H1 (cell line): ENCODE measurements at regions not wholly inside any gene's neighbourhood (a gene's known extent, or its start where the extent isn't known, plus 50 kb on each side); places are given as distances from the start of the nearest gene placed in this dataset.

Experiments
- CTCF ChIA-PET: fragments of 300-600 bp; sonication (Branson Sonifier 250); formaldehyde crosslinking; loops from one replicate; lab custom pipeline; 2021; ENCODE audit not compliant: partially characterized antibody; lab: Charles Lee
- POLR2A ChIA-PET: fragments of 300-600 bp; sonication (Branson Sonifier 250); formaldehyde crosslinking; loops from one replicate; lab custom pipeline; 2021; ENCODE audit warnings: inconsistent platforms; ENCODE audit not compliant: partially characterized antibody; lab: Charles Lee
- DNase-seq, 2 experiments: peaks; one replicate each; pipeline versions ENCODE4 v3.0.0 to v3.0.0-alpha.2; 2010 to 2022; ENCODE audit warnings: low spot score in 2 of 2, low read depth in 1 of 2, mixed read lengths in 1 of 2
- FAIRE-seq: peaks from 2 replicates; lab custom pipeline; 2011; peaks lifted over from hg19 to GRCh38; lab: Jason Lieb, UNC
- H2AFZ ChIP-seq: 2 replicates; pipeline ENCODE4 v1.8.1; 2012; ENCODE audit warnings: low read length, inconsistent platforms
- H2AK5ac ChIP-seq: 2 replicates; pipeline ENCODE4 v1.6.1; 2013; ENCODE audit warnings: low read depth, low read length
- H2BK120ac ChIP-seq: replicated peaks from 2 replicates; pipeline ENCODE3; 2013; ENCODE audit warnings: low read depth, low read length, inconsistent platforms
- H2BK12ac ChIP-seq: 2 replicates; pipeline ENCODE4 v1.6.1; 2013; ENCODE audit warnings: low read depth, low read length
- H2BK15ac ChIP-seq: 2 replicates; pipeline ENCODE4 v1.6.1; 2013; ENCODE audit warnings: low read length
- H2BK20ac ChIP-seq: 2 replicates; pipeline ENCODE4 v1.6.1; 2013; ENCODE audit warnings: low read length
- H2BK5ac ChIP-seq: 2 replicates; pipeline ENCODE4 v1.6.1; 2013; ENCODE audit warnings: low read depth, low read length
- H3K14ac ChIP-seq: 2 replicates; pipeline ENCODE4 v1.6.1; 2013; ENCODE audit warnings: inconsistent platforms; ENCODE audit not compliant: insufficient read length
- H3K18ac ChIP-seq: 2 replicates; pipeline ENCODE4 v1.6.1; 2013; ENCODE audit warnings: low read length; ENCODE audit errors: extremely low read depth
- H3K23ac ChIP-seq: 2 replicates; pipeline ENCODE4 v1.6.1; 2013; ENCODE audit warnings: inconsistent platforms; ENCODE audit not compliant: insufficient read length
- H3K23me2 ChIP-seq: 2 replicates; pipeline ENCODE4 v1.6.1; 2013; ENCODE audit warnings: low read depth, low read length
- H3K27ac ChIP-seq: 2 replicates; pipeline ENCODE4 v1.6.1; 2011; ENCODE audit warnings: low read depth, low read length, inconsistent platforms
- H3K27me3 ChIP-seq, 4 experiments: replicated peaks in 1 of 4; 1 replicate in 1 of 4; 2 replicates in 3 of 4; pipeline versions ENCODE4 v1.6.1 to v1.8.1; 2011 to 2013; ENCODE audit warnings: low read length in 3 of 4, mild to moderate bottlenecking in 3 of 4, inconsistent platforms in 2 of 4, mixed read lengths in 2 of 4, moderate library complexity in 1 of 4; ENCODE audit not compliant: control insufficient read depth in 3 of 4, insufficient read depth in 3 of 4; ENCODE audit errors: extremely low read depth in 1 of 4
- H3K36me3 ChIP-seq, 4 experiments: 2 replicates each; pipeline versions ENCODE4 v1.6.1 to v1.8.1; 2011 to 2013; ENCODE audit warnings: mild to moderate bottlenecking in 4 of 4, low read length in 3 of 4, moderate library complexity in 2 of 4, control low read depth in 1 of 4, inconsistent platforms in 1 of 4; ENCODE audit not compliant: insufficient read depth in 4 of 4, control insufficient read depth in 2 of 4
- H3K4ac ChIP-seq: replicated peaks from 2 replicates; pipeline ENCODE3; 2013; ENCODE audit warnings: low read length, low read depth, mixed read lengths, inconsistent platforms; ENCODE audit not compliant: insufficient read length
- H3K4me1 ChIP-seq, 4 experiments: replicated peaks in 1 of 4; 1 replicate in 1 of 4; 2 replicates in 3 of 4; pipeline versions ENCODE4 v1.6.1 to v1.8.1; 2011 to 2013; ENCODE audit warnings: low read length in 3 of 4, inconsistent platforms in 2 of 4, mixed read lengths in 1 of 4; ENCODE audit not compliant: insufficient read depth in 4 of 4, control insufficient read depth in 3 of 4
- H3K4me2 ChIP-seq, 2 experiments: 2 replicates each; pipeline versions ENCODE4 v1.6.1 to v1.8.1; 2011 to 2013; ENCODE audit warnings: low read depth in 2 of 2, low read length in 2 of 2, control low read depth in 1 of 2, inconsistent platforms in 1 of 2, mild to moderate bottlenecking in 1 of 2; ENCODE audit not compliant: insufficient read depth in 1 of 2
- H3K4me3 ChIP-seq, 4 experiments: fragments of 200-600, 300-600 bp in 1 of 4; sonication (generic), shearing (Covaris generic), sonication (Bioruptor Twin) in 1 of 4; 2 replicates each; pipeline versions ENCODE4 v1.5.1 to v1.8.1; 2011 to 2016; ENCODE audit warnings: low read length in 4 of 4, low read depth in 3 of 4, control low read depth in 2 of 4, inconsistent platforms in 2 of 4, mild to moderate bottlenecking in 2 of 4, mixed read lengths in 1 of 4, moderate library complexity in 1 of 4; ENCODE audit not compliant: insufficient read depth in 2 of 4; ENCODE audit errors: extremely low read depth in 1 of 4
- H3K56ac ChIP-seq: replicated peaks from 2 replicates; pipeline ENCODE3; 2013; ENCODE audit warnings: low read depth, mild to moderate bottlenecking, mixed read lengths, low read length, inconsistent platforms; ENCODE audit not compliant: insufficient read length
- H3K79me1 ChIP-seq: 2 replicates; pipeline ENCODE4 v1.6.1; 2013; ENCODE audit warnings: low read depth, low read length, control low read depth
- H3K79me2 ChIP-seq, 2 experiments: 2 replicates each; pipeline versions ENCODE4 v1.6.1 to v1.8.1; 2012 to 2013; ENCODE audit warnings: low read length in 2 of 2, mild to moderate bottlenecking in 2 of 2, inconsistent platforms in 1 of 2; ENCODE audit not compliant: insufficient read depth in 2 of 2, control insufficient read depth in 1 of 2
- H3K9ac ChIP-seq, 4 experiments: replicated peaks in 1 of 4; 1 replicate in 1 of 4; 2 replicates in 3 of 4; pipeline versions ENCODE4 v1.6.1 to v1.8.1; 2011 to 2013; ENCODE audit warnings: low read depth in 3 of 4, low read length in 3 of 4, control low read depth in 2 of 4, mild to moderate bottlenecking in 2 of 4, moderate library complexity in 2 of 4, inconsistent platforms in 1 of 4; ENCODE audit errors: extremely low read depth in 1 of 4
- H3K9me3 ChIP-seq, 2 experiments: 2 replicates each; pipeline versions ENCODE4 v1.6.1 to v1.8.1; 2012 to 2013; ENCODE audit warnings: mild to moderate bottlenecking in 2 of 2, moderate library complexity in 2 of 2, control low read depth in 1 of 2, inconsistent platforms in 1 of 2, low read depth in 1 of 2, low read length in 1 of 2, mixed read lengths in 1 of 2; ENCODE audit not compliant: insufficient read depth in 2 of 2
- H4K20me1 ChIP-seq, 2 experiments: replicated peaks in 1 of 2; 2 replicates each; pipeline versions ENCODE3 to v1.8.1; 2011 to 2013; ENCODE audit warnings: inconsistent platforms in 2 of 2, low read length in 2 of 2, mild to moderate bottlenecking in 1 of 2; ENCODE audit not compliant: insufficient read depth in 2 of 2, control insufficient read depth in 1 of 2
- H4K5ac ChIP-seq: 2 replicates; pipeline ENCODE4 v1.6.1; 2013; ENCODE audit warnings: low read length, low read depth, mixed read lengths, inconsistent platforms; ENCODE audit not compliant: insufficient read length
- H4K8ac ChIP-seq: 2 replicates; pipeline ENCODE4 v1.8.0; 2013; ENCODE audit warnings: mild to moderate bottlenecking, moderate library complexity, low read length, inconsistent platforms; ENCODE audit not compliant: insufficient read depth; ENCODE audit errors: extremely low read depth
- H4K91ac ChIP-seq: replicated peaks from 2 replicates; pipeline ENCODE3; 2013; ENCODE audit warnings: low read length, mixed read lengths, inconsistent platforms; ENCODE audit not compliant: insufficient read length
- BACH1 ChIP-seq: IDR thresholded peaks from 2 replicates; pipeline ENCODE4 v1.6.1; 2012; ENCODE audit warnings: low read length, improper control_type of control experiment
- EZH2 ChIP-seq: fragments of 200-600 bp; sonication (generic); IDR thresholded peaks from 2 replicates; pipeline ENCODE4 v1.7.1; 2012; ENCODE audit warnings: low read depth, mild to moderate bottlenecking, moderate library complexity, low read length, inconsistent platforms; ENCODE audit not compliant: severe bottlenecking
- GABPA ChIP-seq: IDR thresholded peaks from 2 replicates; pipeline ENCODE4 v1.6.1; 2011; ENCODE audit warnings: mild to moderate bottlenecking, low read length, moderate library complexity, borderline replicate concordance; ENCODE audit not compliant: insufficient read depth
- KDM4A ChIP-seq: IDR thresholded peaks from one replicate; pipeline ENCODE4 v1.7.1; 2012; ENCODE audit warnings: low read depth, mild to moderate bottlenecking, moderate library complexity, low read length, inconsistent platforms; ENCODE audit not compliant: severe bottlenecking
- MAFK ChIP-seq: IDR thresholded peaks from 2 replicates; pipeline ENCODE4 v1.6.1; 2012; ENCODE audit warnings: low read depth, mild to moderate bottlenecking, improper control_type of control experiment, low read length
- WGBS, 2 experiments: shearing (Covaris generic) in 1 of 2; methylation state at CpG; one replicate each; pipeline versions ENCODE4 v1.1.6 to v1.1.7; 2013 to 2015; ENCODE audit warnings: low lambda C conversion rate in 2 of 2, mixed read lengths in 2 of 2, inconsistent platforms in 1 of 2, low coverage in 1 of 2, missing lambda C conversion rate in 1 of 2; ENCODE audit not compliant: insufficient replicate concordance in 2 of 2, insufficient coverage in 1 of 2, insufficient read length in 1 of 2; ENCODE audit errors: extremely low coverage in 1 of 2, missing lambda C conversion rate in 1 of 2; 5-methylcytosine and 5-hydroxymethylcytosine counted together

DNA sequence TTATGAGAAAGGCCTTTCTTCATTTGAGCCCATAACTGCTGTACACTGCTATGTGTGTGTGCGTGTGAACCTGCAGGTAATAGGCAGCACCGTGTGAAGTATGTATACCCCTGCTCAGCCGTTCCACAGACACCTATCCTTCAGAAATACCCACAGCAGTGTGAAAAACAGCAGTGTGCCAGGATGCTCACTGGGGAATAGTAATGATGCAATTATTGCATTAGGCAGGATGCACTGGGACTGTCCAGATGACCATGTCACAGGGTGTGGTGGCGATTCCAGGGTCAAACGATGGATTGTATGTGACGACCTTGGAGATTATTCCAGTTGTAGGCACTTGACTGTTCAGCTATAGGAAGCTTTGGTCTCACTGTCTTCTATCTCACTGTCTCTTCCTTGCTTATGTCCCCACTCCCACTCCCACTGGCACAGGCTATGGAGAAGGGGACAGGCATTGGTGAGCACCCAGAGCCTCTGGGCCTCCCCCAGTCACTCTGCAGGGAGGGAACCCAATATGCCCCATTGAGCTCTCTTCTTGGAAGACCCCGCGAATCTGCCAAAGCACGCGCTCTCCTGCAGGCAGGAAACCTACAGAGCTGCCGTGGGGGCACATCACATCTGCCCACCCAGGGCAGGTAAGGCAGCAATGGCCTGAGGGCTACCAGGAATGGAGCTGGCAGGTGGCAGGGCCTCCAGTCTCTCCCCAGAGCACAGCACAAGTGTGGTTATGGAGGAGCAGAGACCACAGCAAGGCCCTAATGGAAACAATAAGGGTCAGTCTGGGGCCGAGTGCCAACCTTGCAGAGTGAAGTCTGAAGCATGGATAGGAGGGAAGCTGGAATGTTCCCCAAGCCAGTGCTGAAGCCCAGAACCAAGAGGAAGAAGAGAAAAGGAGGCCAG, 518.9 kb upstream of the RAB6C start:
- CTCF ChIA-PET, result no interaction called here
- H3K9me3 ChIP-seq, result peaks cover 0 to 10% of the 10 kb centered on the region in 2 experiments; a peak in 1 of 4 replicates
- no peak for FAIRE-seq

More for the DNA sequence above, 518.9 kb upstream of the RAB6C start:
- DNase-seq, result no peak
- no peak overlapping the region for H2BK120ac ChIP-seq
- no peak overlapping the region for H4K5ac ChIP-seq
- no peak overlapping the region for H4K91ac ChIP-seq
- no peak overlapping the region for H3K4ac ChIP-seq
- H2AFZ ChIP-seq, result no peak overlapping the region
- H3K4me1 ChIP-seq, result no peaks in the 10 kb centered on the region
- H2AK5ac ChIP-seq, result no peak overlapping the region
- H3K36me3 ChIP-seq, result no peaks in the 10 kb centered on the region
- H3K18ac ChIP-seq, result no peak overlapping the region
- H2BK5ac ChIP-seq, result no peak overlapping the region
- no peak overlapping the region for H3K4me2 ChIP-seq
- H3K9ac ChIP-seq, result no peak overlapping the region
- no peak overlapping the region for H3K14ac ChIP-seq
- no peak overlapping the region for H2BK20ac ChIP-seq
- TF ChIP-seq KDM4A (no peak), BACH1 (no peak), GABPA (no peak), EZH2 (no peak), MAFK (no peak)
- H3K4me3 ChIP-seq, result no peak overlapping the region
- 82% methylated on average over 8 of the region's 12 CpGs; no CpG with 5 or more reads in 1 of the 2 experiments for WGBS, 2 experiments
- no peak overlapping the region for H3K23ac ChIP-seq
- no peak overlapping the region for H2BK12ac ChIP-seq
- H4K8ac ChIP-seq, result no peak overlapping the region
- no peaks in the 10 kb centered on the region for H3K27me3 ChIP-seq
- no peaks in the 10 kb centered on the region for H3K79me1 ChIP-seq
- no peaks in the 10 kb centered on the region for H4K20me1 ChIP-seq
- H3K79me2 ChIP-seq, result no peaks in the 10 kb centered on the region
- no peak overlapping the region for H3K56ac ChIP-seq
- POLR2A ChIA-PET, result no interaction called here
- H2BK15ac ChIP-seq, result no peak overlapping the region
- no peaks in the 10 kb centered on the region for H3K23me2 ChIP-seq
- no peak overlapping the region for H3K27ac ChIP-seq
